RWPE1 (cell line): ENCODE measurements at regions not wholly inside any gene's neighbourhood (a gene's known extent, or its start where the extent isn't known, plus 50 kb on each side); places are given as distances from the start of the nearest gene placed in this dataset.

ENCODE experiments used
- CTCF ChIA-PET: fragments of 350-600 bp; sonication (Branson Sonifier 250); formaldehyde crosslinking; extraction: SDS; loops from one replicate; lab custom pipeline; 2021; lab: Yijun Ruan, JAX
- POLR2A ChIA-PET: fragments of 400-600 bp; formaldehyde crosslinking; extraction: SDS; loops from one replicate; lab custom pipeline; 2020; ENCODE audit warnings: antibody characterized with exemption; ENCODE audit not compliant: low non-redundant PET; lab: Yijun Ruan, JAX
- DNase-seq: peaks from one replicate; pipeline ENCODE4 v3.0.0; 2012; ENCODE audit warnings: low spot score
- H3K27ac ChIP-seq: fragments of 450-650 bp; 2 replicates; pipeline ENCODE4 v1.5.1; 2017
- TF ChIP-seq, protein P1 (sequence below): fragments of 450-650 bp; conservative IDR thresholded peaks from 2 replicates; pipeline ENCODE4 v1.5.1; 2017; ENCODE audit warnings: low read depth, mild to moderate bottlenecking

DNA sequence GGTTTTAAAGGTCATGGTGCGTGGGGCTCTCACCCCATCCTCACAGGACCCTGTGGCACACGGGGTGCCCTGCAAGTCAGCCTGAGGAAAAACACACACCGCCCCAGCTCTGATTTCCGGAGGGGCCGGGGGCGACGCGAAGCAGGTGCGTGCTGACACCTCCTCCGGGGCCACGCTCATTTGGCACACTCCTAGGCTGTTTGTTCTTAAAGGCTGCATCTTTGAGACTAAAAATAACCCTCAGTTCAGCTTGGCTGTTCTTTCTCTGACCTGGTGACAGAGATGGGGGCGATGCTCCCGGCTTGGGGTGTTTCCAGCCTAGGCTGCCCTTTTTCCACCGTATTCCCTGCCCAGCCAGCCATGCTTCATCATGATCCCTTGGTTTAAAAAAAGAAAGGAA, 141.5 kb upstream of the TPM1 start:
- POLR2A ChIA-PET, result no interaction called here
- TF ChIP-seq, protein P1, sequence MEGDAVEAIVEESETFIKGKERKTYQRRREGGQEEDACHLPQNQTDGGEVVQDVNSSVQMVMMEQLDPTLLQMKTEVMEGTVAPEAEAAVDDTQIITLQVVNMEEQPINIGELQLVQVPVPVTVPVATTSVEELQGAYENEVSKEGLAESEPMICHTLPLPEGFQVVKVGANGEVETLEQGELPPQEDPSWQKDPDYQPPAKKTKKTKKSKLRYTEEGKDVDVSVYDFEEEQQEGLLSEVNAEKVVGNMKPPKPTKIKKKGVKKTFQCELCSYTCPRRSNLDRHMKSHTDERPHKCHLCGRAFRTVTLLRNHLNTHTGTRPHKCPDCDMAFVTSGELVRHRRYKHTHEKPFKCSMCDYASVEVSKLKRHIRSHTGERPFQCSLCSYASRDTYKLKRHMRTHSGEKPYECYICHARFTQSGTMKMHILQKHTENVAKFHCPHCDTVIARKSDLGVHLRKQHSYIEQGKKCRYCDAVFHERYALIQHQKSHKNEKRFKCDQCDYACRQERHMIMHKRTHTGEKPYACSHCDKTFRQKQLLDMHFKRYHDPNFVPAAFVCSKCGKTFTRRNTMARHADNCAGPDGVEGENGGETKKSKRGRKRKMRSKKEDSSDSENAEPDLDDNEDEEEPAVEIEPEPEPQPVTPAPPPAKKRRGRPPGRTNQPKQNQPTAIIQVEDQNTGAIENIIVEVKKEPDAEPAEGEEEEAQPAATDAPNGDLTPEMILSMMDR, result no peak
- H3K27ac ChIP-seq, result peak overlapping the region; percentile 77
- CTCF ChIA-PET, result interaction anchor here (1.0 kb wide), 1 partner anchor 10 kb away, joined by 3 read pairs; no protein-coding TSS in a partner anchor
- DNase-seq, result no peak

DNA sequence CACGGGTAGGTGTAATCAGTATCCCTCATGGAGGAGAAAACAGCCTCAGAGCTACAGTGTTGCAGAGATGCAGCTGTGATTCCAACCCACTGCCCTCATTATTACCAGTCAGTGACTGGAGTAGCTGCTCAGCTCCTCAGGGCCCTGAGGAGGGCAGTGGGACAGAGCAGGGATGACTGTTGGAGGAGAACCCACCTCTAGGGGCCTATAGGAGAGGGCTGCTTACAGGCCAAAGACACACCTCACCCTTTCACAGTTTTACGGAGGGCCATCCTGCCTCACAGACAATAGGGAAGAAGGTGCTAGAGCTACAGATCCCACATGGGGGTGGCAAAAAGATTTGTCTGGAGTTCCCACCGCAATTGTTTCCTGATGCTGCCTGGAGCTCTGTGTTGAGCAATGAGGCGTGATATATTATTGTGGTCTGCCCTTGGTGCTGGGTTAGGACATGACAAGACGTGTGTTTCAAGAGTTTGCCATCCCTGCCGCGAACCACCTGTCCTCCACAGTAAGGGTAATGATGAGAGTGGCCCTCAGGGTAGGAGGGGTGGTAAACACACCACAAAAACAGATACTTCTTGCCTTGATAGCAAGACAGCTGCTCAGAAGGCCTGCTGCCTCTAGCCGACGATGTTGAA, 140.5 kb upstream of the TPM1 start:
- TF ChIP-seq, protein P1, result no peak
- no peak for DNase-seq
- CTCF ChIA-PET, result interaction anchor here (0.9 kb wide), 1 partner anchor 160 kb away, joined by 3 read pairs; no protein-coding TSS in a partner anchor
- POLR2A ChIA-PET, result no interaction called here
- H3K27ac ChIP-seq, result no peak overlapping the region

DNA sequence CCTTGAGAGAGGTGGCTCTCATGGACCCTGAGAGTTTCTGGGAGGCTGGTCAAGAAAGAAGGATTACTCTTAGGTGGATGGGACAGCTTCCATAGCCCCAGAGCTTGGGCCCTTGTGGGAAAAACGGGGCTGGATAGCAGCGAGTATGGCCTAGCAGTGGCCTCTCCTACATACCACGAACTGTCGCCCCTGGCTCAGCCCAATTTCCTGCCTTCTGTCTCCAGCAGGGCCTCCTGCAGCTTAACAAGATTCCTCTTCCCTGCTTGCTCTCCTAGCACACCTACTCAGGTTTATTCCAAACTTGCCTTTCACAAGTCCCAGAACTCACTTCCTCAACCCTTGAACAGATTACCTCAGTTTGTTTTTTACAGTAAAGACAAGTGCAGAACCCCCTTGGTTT, 139.7 kb upstream of the TPM1 start:
- H3K27ac ChIP-seq, result no peak overlapping the region
- CTCF ChIA-PET, result interaction anchor here (0.9 kb wide), 1 partner anchor 160 kb away, joined by 3 read pairs; no protein-coding TSS in a partner anchor
- DNase-seq, result no peak
- POLR2A ChIA-PET, result no interaction called here
- TF ChIP-seq, protein P1, result no peak

DNA sequence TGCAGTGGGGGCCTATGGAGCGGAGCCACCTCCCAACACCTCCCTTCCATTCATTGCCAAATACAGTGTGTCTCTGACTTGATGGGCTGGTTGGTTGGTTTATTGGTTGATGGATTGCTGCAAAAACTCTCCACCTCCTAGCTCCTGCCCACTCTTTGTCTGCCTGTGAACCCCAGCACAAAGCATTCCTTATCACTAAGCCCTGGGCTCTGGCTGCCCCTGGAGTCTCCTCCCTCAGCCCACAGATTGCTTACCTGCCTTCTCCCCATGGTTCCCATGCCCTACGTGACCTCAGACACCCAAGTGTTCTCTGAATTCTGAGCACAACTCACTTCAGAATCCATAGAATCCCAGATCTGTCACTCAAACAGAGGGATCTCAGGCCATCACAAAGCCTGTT, 139.1 kb upstream of the TPM1 start:
- POLR2A ChIA-PET, result no interaction called here
- H3K27ac ChIP-seq, result no peak overlapping the region
- CTCF ChIA-PET, result no interaction called here
- TF ChIP-seq, protein P1, result no peak
- DNase-seq, result no peak

DNA sequence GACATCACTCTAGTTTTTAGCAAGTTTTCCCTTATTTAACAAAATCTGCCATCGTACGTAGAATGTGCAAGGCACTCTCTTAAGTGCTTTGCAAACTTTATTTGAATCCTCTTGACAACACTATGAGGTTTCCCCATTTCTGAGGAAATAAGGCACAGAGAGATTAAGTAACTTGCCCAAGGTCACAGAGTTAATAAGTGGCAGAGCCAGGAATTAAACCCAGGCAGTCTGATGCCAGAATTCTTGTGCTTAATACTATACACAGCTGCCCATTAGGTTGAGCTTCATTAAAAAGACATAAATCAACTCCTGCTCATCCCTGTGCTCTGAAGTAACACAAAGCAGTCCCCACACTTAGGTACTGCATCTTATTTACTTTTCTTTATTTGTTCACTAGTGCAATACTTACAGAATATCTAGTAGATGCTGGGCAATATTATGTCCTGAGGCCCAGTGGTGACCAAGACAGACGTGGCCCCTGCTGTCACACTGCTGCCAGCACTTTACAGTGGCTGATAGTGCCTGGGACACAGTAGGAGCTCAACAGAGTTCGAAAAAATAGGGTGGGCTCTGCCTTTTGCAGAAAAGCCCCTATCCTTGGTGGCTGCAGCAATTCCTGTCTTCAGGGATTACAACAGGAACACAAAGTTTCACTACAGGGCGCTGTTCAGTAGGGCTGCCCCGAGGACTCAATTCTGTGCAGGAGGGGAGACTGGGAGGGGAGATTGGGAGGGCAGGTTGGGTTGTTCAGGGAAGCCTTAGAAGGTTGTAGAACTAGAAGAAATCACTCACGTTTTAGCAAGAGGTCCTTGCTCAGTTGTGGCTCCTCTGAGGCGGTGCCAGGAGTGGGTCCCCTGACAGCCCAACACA, 138.3 kb upstream of the TPM1 start:
- ChIA-PET CTCF (no interaction called here), POLR2A (no interaction called here)
- TF ChIP-seq, protein P1, result no peak
- no peak overlapping the region for H3K27ac ChIP-seq
- no peak for DNase-seq

DNA sequence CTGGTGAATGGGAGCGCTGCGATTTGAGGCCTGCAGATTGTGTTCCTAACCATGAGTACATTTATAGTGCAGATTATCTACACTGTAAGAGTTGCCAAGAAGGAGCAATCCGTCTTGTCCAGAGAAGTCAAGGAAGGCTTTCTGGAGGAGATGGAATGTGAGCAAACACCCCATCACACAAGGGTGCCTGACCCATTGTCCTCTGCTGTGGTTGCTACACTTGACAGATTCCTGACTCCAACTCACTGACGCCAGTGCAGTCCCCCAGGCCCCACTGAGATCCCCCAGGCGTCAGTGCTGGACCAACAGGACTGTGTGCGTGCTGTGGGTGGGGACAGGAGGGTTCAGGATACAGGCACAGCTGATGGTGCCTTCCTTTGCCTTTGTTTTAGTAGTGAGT, 135.9 kb upstream of the TPM1 start:
- CTCF ChIA-PET, result no interaction called here

More for the DNA sequence above, 135.9 kb upstream of the TPM1 start:
- TF ChIP-seq, protein P1, result no peak
- no peak overlapping the region for H3K27ac ChIP-seq
- POLR2A ChIA-PET, result no interaction called here
- DNase-seq, result no peak
